Bronchial epithelial cell (primary cell): ENCODE measurements at regions not wholly inside any gene's neighbourhood (a gene's known extent, or its start where the extent isn't known, plus 50 kb on each side); places are given as distances from the start of the nearest gene placed in this dataset.
"Not testable (repeated sequence)": the region's sequence is repeated elsewhere in the genome, so short reads cannot be mapped to it uniquely, and the experiment has no call there.

ENCODE experiments used
- DNase-seq: peaks from one replicate; pipeline ENCODE4 v3.0.0-alpha.2; 2010; ENCODE audit warnings: low read depth
- FAIRE-seq: peaks from 2 replicates; lab custom pipeline; 2011; peaks lifted over from hg19 to GRCh38; lab: Jason Lieb, UNC
- H3K27me3 ChIP-seq: 2 replicates; pipeline ENCODE4 v1.5.1; 2011; ENCODE audit warnings: low read length; ENCODE audit not compliant: control insufficient read depth, insufficient read depth
- H3K36me3 ChIP-seq: 2 replicates; pipeline ENCODE4 v1.5.1; 2011; ENCODE audit warnings: low read length; ENCODE audit not compliant: control insufficient read depth, insufficient read depth
- H3K4me3 ChIP-seq: 2 replicates; pipeline ENCODE4 v1.5.1; 2011; ENCODE audit warnings: mild to moderate bottlenecking, low read depth, low read length, control low read depth
- TF ChIP-seq, protein P1 (sequence below): IDR thresholded peaks from 2 replicates; pipeline ENCODE4 v1.5.1; 2011; ENCODE audit warnings: mild to moderate bottlenecking, moderate library complexity, low read length, control low read depth, inconsistent platforms; ENCODE audit not compliant: insufficient read depth, severe bottlenecking

DNA sequence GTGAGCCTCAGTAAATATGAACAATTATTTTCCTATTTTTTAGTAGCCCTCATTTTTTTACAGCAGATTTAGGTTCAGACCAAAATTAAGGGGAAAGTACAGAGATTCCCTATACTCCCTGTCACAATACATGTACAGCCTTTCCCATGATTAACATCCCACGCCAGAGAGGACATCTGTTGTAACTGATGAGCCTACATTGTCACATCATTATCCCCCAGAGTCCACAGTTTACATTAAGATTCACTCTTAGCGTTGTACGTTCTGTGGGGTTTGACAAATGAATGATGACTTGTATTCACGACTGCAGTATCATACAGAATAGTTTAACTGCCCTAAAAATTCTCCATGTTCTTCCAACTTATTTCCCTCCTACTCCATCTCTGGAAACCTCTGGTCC is 262.3 kb upstream of the MSX2 start:
- Histone ChIP-seq H3K36me3 (no peaks in the 10 kb centered on the region), H3K4me3 (no peak overlapping the region), H3K27me3 (no peaks in the 10 kb centered on the region)
- DNase-seq, result no peak
- TF ChIP-seq, protein P1, sequence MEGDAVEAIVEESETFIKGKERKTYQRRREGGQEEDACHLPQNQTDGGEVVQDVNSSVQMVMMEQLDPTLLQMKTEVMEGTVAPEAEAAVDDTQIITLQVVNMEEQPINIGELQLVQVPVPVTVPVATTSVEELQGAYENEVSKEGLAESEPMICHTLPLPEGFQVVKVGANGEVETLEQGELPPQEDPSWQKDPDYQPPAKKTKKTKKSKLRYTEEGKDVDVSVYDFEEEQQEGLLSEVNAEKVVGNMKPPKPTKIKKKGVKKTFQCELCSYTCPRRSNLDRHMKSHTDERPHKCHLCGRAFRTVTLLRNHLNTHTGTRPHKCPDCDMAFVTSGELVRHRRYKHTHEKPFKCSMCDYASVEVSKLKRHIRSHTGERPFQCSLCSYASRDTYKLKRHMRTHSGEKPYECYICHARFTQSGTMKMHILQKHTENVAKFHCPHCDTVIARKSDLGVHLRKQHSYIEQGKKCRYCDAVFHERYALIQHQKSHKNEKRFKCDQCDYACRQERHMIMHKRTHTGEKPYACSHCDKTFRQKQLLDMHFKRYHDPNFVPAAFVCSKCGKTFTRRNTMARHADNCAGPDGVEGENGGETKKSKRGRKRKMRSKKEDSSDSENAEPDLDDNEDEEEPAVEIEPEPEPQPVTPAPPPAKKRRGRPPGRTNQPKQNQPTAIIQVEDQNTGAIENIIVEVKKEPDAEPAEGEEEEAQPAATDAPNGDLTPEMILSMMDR, result no peak
- FAIRE-seq, result no peak

GRCh38 chr5:174464504-174465165 is 259.7 kb upstream of the MSX2 start:
- no peak for FAIRE-seq
- Histone ChIP-seq H3K4me3 (no peak overlapping the region), H3K27me3 (no peaks in the 10 kb centered on the region), H3K36me3 (no peaks in the 10 kb centered on the region)
- TF ChIP-seq, protein P1, result no peak
- DNase-seq, result no peak

DNA sequence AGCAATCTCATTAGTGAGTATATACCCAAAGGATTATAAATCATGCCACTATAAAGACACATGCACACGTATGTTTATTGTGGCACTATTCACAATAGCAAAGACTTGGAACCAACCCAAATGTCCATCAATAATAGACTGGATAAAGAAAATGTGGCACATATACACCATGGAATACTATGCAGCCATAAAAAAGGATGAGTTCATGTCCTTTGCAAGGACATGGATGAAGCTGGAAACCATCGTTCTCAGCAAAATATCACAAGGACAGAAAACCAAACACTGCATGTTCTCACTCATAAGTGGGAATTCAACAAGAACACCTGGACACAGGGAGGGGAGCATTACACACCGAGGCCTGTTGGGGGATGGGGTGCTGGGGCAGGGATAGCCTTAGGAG is 252.9 kb upstream of the MSX2 start:
- not testable (repeated sequence) for H3K36me3 ChIP-seq, DNase-seq, FAIRE-seq, H3K27me3 ChIP-seq, H3K4me3 ChIP-seq

GRCh38 chr5:174472956-174473355 is 251.4 kb upstream of the MSX2 start:
- TF ChIP-seq, protein P1, result no peak
- Histone ChIP-seq H3K27me3 (no peaks in the 10 kb centered on the region), H3K4me3 (no peak overlapping the region), H3K36me3 (no peaks in the 10 kb centered on the region)
- no peak for FAIRE-seq
- no peak for DNase-seq

DNA sequence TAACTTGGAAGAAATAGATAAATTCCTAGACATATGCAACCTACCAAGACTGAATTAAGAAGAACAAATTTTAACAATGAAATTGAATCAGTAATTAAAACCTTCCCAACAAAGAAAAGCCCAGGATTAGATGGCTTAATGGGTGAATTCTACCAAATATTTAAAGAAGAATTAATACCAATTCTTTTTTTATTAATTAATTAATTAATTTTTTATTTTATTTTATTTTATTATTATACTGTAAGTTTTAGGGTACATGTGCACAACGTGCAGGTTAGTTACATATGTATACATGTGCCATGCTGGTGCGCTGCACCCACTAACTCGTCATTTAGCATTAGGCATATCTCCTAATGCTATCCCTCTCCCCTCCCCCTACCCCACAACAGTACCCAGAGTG is 248.4 kb upstream of the MSX2 start:
- not testable (repeated sequence) for DNase-seq, H3K36me3 ChIP-seq, H3K27me3 ChIP-seq, FAIRE-seq, H3K4me3 ChIP-seq

- TF ChIP-seq, protein P1, result no peak
- FAIRE-seq (no peak), DNase-seq (no peak)
- H3K36me3 ChIP-seq, result no peaks in the 10 kb centered on the region
- no peaks in the 10 kb centered on the region for H3K27me3 ChIP-seq
- H3K4me3 ChIP-seq, result no peak overlapping the region
Observed at GRCh38 chr5:174479325-174479724, 245.1 kb upstream of the MSX2 start.

- no peaks in the 10 kb centered on the region for H3K27me3 ChIP-seq
- H3K4me3 ChIP-seq, result no peak overlapping the region
- no peaks in the 10 kb centered on the region for H3K36me3 ChIP-seq
- DNase-seq (no peak), FAIRE-seq (no peak)
- TF ChIP-seq, protein P1, result no peak
Observed at GRCh38 chr5:174481737-174482136, 242.6 kb upstream of the MSX2 start.
